Stimulated activated naive CD4-positive, alpha-beta T cell treated with Interleukin-2 at 50 U/mL for 16 hours (primary cell): ENCODE measurements at regions not wholly inside any gene's neighbourhood (a gene's known extent, or its start where the extent isn't known, plus 50 kb on each side); places are given as distances from the start of the nearest gene placed in this dataset.
"Not testable (repeated sequence)": the region's sequence is repeated elsewhere in the genome, so short reads cannot be mapped to it uniquely, and the experiment has no call there.

ENCODE experiments used
- DNase-seq: peaks from one replicate; lab custom pipeline; 2025; lab: John Stamatoyannopoulos, UW

DNA sequence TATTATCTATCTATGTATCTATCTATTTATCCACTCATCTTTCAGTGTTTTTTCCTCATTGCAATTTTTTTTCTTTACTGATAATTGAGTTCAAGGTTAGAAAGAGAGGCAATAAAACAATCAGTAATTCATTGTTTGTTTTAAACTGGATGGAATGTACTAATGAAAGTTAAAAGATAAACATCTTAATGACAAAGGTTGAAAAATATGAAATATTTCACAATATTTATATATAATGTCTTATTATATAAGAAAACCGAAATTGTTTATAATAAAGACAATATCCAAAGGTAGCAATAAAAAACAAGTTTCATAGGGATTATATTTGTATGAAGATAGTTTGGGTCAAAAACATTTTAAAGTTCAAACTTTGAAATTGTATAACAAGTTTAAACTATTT is 1015.5 kb upstream of the MIR17HG start:
- DNase-seq = no peak

GRCh38 chr13:90336507-90336906 is 1011.0 kb upstream of the MIR17HG start:
- DNase-seq = no peak

- DNase-seq = not testable (repeated sequence)
Measured at GRCh38 chr13:90341348-90341747, 1006.1 kb upstream of the MIR17HG start.

- not testable (repeated sequence) for DNase-seq
Measured at GRCh38 chr13:90348477-90349136, 998.9 kb upstream of the MIR17HG start.

GRCh38 chr13:90352763-90353162 is 994.7 kb upstream of the MIR17HG start:
- no peak for DNase-seq

DNA sequence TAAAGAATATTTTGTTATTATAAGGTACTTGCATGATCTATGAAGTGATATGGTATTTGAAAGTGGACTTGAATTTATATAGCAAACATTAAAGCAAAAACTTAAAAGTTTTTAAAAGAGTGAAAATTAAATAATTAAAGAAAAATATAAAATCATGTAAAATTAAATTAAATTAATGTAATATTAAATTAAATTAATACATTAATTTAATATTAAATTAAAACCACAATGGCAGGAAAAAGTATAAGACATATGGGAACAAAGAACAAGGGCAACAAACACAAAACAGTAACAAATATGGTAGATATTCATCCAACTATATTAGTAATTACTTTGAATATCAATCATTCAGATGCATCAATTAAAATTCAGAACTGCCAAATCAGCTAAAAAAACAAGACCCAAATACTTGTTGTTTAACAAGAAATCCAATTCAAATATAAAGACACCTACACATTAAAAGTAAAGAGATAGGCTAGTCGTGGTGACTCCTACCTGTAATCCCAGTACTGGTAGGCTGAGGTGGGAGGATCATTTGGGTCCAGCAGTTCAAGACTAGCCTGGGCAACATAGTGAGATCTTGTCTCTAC is 992.2 kb upstream of the MIR17HG start:
- no peak for DNase-seq

- DNase-seq = no peak
Measured at GRCh38 chr13:90360785-90361184, 986.7 kb upstream of the MIR17HG start.

DNA sequence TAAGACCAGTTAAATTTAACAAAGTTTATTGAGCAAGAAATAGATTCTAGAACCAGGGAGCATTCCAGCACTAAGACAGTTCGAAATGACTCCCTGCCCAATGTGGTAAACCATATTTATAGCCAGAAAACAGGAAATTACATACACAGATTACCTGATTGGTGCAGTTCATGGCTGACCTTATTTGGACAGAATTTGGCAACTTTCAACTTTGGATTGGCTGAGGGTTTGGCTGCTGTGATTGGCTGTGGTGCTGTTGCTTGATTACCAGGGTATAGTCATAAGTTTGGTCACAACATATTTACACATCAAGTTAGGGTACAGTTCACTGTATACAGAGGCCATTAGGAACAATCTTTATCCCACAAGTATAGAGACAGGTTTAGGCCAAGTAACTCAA is 984.8 kb upstream of the MIR17HG start:
- no peak for DNase-seq

DNA sequence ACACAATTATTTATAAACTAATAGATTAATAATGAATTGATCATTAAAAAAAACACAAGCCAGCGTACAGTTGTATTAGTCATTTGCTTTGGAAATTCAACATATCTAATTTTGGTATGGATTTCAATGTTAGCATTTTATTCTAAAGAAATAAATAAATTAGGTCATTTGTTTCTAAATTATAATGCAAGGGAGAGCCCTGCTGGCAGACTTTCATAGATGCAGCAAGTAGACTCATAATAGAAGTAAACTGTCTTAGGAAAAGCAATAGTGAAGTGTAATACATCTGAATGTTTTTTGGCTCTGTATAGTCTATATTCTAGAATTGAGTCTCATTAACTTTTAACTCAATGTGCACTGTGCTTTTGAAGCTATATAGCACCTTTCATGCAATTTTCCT is 982.4 kb upstream of the MIR17HG start:
- DNase-seq = no peak

DNA sequence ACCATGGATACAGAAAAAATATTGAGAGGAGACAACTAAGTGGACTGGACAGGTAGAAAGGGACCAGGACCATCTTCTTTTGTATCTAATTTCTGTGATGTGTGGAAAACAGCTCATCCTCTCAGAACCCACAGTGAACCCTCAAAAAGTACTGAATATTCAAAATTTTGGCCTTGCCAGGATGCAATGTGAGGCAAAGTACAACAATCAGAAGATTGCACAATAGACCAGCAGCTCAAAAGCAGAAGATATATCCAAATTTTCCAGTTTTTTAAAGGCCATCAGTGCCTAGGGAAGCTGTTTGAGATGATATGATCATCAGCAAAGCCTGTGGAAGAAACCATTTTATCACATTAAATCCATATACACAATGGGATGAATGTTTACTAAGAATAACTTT is 973.3 kb upstream of the MIR17HG start:
- DNase-seq = no peak

GRCh38 chr13:90375851-90376250 is 971.6 kb upstream of the MIR17HG start:
- DNase-seq = no peak

DNA sequence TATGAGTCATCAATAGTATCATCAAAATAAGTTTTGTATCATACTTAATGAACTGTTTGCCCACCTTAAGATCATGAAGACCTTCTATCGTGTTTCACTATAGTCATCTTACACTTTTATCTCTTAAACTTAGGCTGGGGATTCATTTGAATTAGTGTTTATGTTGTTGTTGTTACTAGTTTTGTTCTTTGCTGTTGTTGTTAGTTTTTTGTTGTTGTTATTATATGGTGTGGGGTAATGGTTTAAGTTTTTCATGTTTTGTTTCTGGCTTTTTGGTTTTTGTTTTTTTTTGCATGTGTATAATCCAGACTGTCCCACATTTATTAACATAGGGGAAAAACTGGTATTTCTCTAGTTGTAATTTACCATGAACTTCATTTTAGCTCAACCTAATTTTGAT is 965.1 kb upstream of the MIR17HG start:
- DNase-seq = no peak

- no peak for DNase-seq
Measured at GRCh38 chr13:90385781-90386489, 961.6 kb upstream of the MIR17HG start.

DNA sequence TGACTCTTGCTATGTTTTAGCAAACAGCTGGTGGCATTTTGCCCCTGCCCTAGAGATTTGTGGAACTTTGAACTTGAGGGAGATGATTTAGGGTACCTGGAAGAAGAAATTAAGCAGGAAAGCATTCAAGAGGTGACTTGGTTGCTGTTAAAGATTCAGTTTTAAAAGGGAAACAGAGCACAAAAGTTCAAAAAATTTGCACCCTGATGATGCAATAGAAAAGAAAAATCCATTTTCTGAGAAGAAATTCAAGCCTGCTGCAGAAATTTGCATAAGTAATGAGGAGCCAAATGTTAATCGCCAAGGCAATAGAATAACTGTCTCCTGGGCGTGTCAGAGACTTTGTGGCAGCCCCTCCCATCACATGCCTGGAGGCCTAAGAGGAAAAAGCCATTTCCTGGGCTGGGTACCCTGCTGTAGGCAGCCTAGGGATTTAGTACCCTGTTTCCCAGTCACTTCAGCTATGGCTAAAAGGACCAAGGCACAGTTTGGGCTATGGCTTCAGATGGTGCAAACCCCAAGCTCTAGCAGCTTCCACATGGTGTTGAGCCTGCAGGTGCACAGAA is 958.5 kb upstream of the MIR17HG start:
- DNase-seq = no peak

- DNase-seq = no peak
Measured at GRCh38 chr13:90389537-90389936, 958.0 kb upstream of the MIR17HG start.

- no peak for DNase-seq
Measured at GRCh38 chr13:90393408-90393807, 954.1 kb upstream of the MIR17HG start.

DNA sequence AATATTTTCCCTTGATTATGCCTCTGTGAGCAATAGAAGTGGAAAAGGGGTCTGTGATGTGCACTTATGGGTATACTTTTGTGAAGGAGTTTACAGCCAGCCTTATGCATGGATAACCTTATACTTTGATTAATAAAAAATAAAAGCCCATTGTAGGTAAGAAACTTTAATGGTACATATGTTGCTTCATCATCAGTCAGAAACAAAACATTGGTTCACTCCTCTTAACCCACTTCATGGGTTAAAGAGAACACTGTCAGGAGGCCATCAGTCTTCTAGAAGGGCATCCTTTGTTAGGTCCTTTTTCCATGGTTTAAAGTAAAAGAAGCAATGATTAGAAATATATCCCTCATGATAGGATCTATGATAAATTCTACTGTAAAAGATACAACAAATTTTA is 952.1 kb upstream of the MIR17HG start:
- DNase-seq = no peak

GRCh38 chr13:90395846-90396245 is 951.6 kb upstream of the MIR17HG start:
- no peak for DNase-seq

GRCh38 chr13:90396266-90396665 is 951.2 kb upstream of the MIR17HG start:
- DNase-seq = no peak

DNA sequence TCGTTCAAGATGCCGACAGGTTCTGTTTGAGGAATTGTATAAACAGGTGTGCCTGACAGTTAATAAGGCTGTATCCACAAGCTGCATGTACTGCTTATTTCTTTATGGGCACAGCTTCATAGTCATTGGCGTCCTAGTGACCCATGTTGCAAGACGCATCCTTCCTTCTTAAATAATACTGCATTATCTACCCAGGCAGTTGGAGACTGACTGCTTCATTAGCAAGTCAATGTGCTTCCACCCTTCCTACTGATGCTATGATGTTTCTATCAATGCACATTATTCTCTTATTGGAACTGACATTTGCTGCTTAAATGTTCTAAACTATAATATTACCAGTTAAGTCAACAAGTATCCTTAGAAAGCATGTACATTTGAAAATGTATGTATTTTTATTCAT is 950.0 kb upstream of the MIR17HG start:
- no peak for DNase-seq

- no peak for DNase-seq
Measured at GRCh38 chr13:90400372-90400771, 947.1 kb upstream of the MIR17HG start.

GRCh38 chr13:90401150-90401549 is 946.3 kb upstream of the MIR17HG start:
- DNase-seq = no peak

DNA sequence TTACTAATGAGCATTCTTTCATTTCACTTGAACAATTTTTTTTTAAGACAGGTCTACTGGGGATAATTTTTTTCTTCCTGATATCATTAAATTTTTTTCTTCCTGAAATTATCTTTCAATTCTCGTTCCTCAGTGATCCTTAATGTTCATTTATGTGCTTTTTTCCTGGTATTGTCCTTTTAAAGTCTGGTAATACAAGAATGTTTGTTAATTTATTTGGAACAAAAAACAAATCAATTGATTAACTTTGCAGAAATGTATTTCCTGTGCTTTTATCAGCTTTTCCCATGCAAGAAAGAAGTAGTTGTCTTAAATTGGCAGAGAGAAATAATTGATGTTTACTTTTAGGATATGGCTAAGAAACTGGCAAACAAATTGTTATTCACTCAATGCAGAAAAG is 945.4 kb upstream of the MIR17HG start:
- no peak for DNase-seq
